ENCODE measurements at regions not wholly inside any gene's neighbourhood (a gene's known extent, or its start where the extent isn't known, plus 50 kb on each side); places are given as distances from the start of the nearest gene placed in this dataset.

DNA sequence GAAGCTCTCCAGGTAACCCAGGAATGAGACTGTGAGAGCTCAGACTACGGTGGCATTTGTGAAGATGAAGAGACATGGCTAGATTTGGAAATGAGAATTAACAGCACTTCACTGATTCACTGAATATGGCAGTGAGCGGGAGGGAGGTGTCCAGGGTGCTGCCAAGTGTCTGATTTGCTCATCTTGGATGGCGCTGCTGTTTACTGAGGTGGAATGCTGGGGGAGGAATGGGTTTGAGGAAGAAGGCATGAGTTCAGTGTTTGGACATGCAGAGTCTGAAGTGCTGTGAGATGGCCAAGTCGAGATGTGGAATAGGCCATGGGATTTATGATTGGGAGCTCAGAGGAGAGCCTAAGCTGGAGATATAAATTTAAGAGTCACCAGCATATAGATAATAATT lies 437.1 kb upstream of the NPVF start:
- Histone ChIP-seq H3K4me1 (ENCODE audit: insufficient read depth, low read length) (no peaks in the 10 kb centered on the region), H3K79me2 (ENCODE audit: insufficient read depth, low read length) (no peaks in the 10 kb centered on the region), H3K36me3 (ENCODE audit: insufficient read depth, low read length) (no peaks in the 10 kb centered on the region), H3K4me2 (ENCODE audit: insufficient read depth, low read length) (no peak overlapping the region), H3K9ac (ENCODE audit: low read depth, low read length) (no peak overlapping the region), H3K27me3 (ENCODE audit: insufficient read depth, low read length, poor library complexity) (peaks cover 14% of the 10 kb centered on the region), H4K20me1 (ENCODE audit: insufficient read depth, low read length) (no peaks in the 10 kb centered on the region), H3K27ac (ENCODE audit: low read length) (no peak overlapping the region), H2AFZ (ENCODE audit: low read depth, low read length) (no peak overlapping the region), H3K9me3 (ENCODE audit: insufficient read depth, low read length, severe bottlenecking) (no peaks in the 10 kb centered on the region), H3K4me3 (ENCODE audit: low read depth in 1 of 2, low read length in 2 of 2) (no peak overlapping the region)
- DNase-seq: no peak
- ATAC-seq (ENCODE audit: insufficient read depth, low read depth): no peak
- no peak for TF ChIP-seq CTCF (IDR thresholded peaks at IDR 0.05; ENCODE audit: borderline replicate concordance, extremely low read depth, low read length, poor library complexity, severe bottlenecking)
- TF ChIP-seq EZH2 (IDR thresholded peaks at IDR 0.05; ENCODE audit: borderline replicate concordance, low read depth, low read length, severe bottlenecking): no peak

- TF ChIP-seq CTCF (IDR thresholded peaks at IDR 0.05; ENCODE audit: borderline replicate concordance, extremely low read depth, low read length, poor library complexity, severe bottlenecking) (no peak), EZH2 (IDR thresholded peaks at IDR 0.05; ENCODE audit: borderline replicate concordance, low read depth, low read length, severe bottlenecking) (no peak)
- ATAC-seq (ENCODE audit: insufficient read depth, low read depth): no peak
- Histone ChIP-seq H4K20me1 (ENCODE audit: insufficient read depth, low read length) (no peaks in the 10 kb centered on the region), H3K36me3 (ENCODE audit: insufficient read depth, low read length) (no peaks in the 10 kb centered on the region), H3K27me3 (ENCODE audit: insufficient read depth, low read length, poor library complexity) (peaks cover 14% of the 10 kb centered on the region), H3K9me3 (ENCODE audit: insufficient read depth, low read length, severe bottlenecking) (no peaks in the 10 kb centered on the region), H3K4me2 (ENCODE audit: insufficient read depth, low read length) (no peak overlapping the region), H3K79me2 (ENCODE audit: insufficient read depth, low read length) (no peaks in the 10 kb centered on the region), H3K4me3 (ENCODE audit: low read depth in 1 of 2, low read length in 2 of 2) (no peak overlapping the region), H2AFZ (ENCODE audit: low read depth, low read length) (no peak overlapping the region), H3K4me1 (ENCODE audit: insufficient read depth, low read length) (no peaks in the 10 kb centered on the region), H3K9ac (ENCODE audit: low read depth, low read length) (no peak overlapping the region), H3K27ac (ENCODE audit: low read length) (no peak overlapping the region)
- DNase-seq: no peak
Measured at GRCh38 chr7:25665903-25666670, 437.8 kb upstream of the NPVF start.

GRCh38 chr7:25666671-25667060 lies 438.4 kb upstream of the NPVF start:
- H3K27ac ChIP-seq (ENCODE audit: low read length): no peak overlapping the region
- TF ChIP-seq EZH2 (IDR thresholded peaks at IDR 0.05; ENCODE audit: borderline replicate concordance, low read depth, low read length, severe bottlenecking) (no peak), CTCF (IDR thresholded peaks at IDR 0.05; ENCODE audit: borderline replicate concordance, extremely low read depth, low read length, poor library complexity, severe bottlenecking) (no peak)

More at GRCh38 chr7:25666671-25667060, 438.4 kb upstream of the NPVF start:
- no peaks in the 10 kb centered on the region for H3K9me3 ChIP-seq (ENCODE audit: insufficient read depth, low read length, severe bottlenecking)
- no peaks in the 10 kb centered on the region for H4K20me1 ChIP-seq (ENCODE audit: insufficient read depth, low read length)
- no peak overlapping the region for H3K4me3 ChIP-seq (ENCODE audit: low read depth in 1 of 2, low read length in 2 of 2)
- peaks cover 14% of the 10 kb centered on the region for H3K27me3 ChIP-seq (ENCODE audit: insufficient read depth, low read length, poor library complexity)
- H2AFZ ChIP-seq (ENCODE audit: low read depth, low read length): no peak overlapping the region
- DNase-seq: no peak
- no peak for ATAC-seq (ENCODE audit: insufficient read depth, low read depth)
- H3K36me3 ChIP-seq (ENCODE audit: insufficient read depth, low read length): no peaks in the 10 kb centered on the region
- H3K79me2 ChIP-seq (ENCODE audit: insufficient read depth, low read length): no peaks in the 10 kb centered on the region
- no peak overlapping the region for H3K9ac ChIP-seq (ENCODE audit: low read depth, low read length)
- H3K4me2 ChIP-seq (ENCODE audit: insufficient read depth, low read length): no peak overlapping the region
- H3K4me1 ChIP-seq (ENCODE audit: insufficient read depth, low read length): no peaks in the 10 kb centered on the region
